GM12878 (cell line): ENCODE measurements at regions not wholly inside any gene's neighbourhood (a gene's known extent, or its start where the extent isn't known, plus 50 kb on each side); places are given as distances from the start of the nearest gene placed in this dataset.

Experiments used
- BHLHE40 ChIP-seq, 2 experiments: fragments of 450-650 bp in 1 of 2; IDR thresholded peaks; 2 replicates each; pipeline ENCODE4 v1.6.1; 2011 to 2017; ENCODE audit warnings: low read depth in 2 of 2, borderline replicate concordance in 1 of 2, improper control_type of control experiment in 1 of 2, low read length in 1 of 2, mild to moderate bottlenecking in 1 of 2
- EZH2 ChIP-seq: IDR thresholded peaks from 2 replicates; pipeline ENCODE4 v1.6.1; 2012; ENCODE audit warnings: low read depth, mild to moderate bottlenecking, control low read depth, inconsistent platforms, low read length, borderline replicate concordance; ENCODE audit not compliant: control insufficient read depth
- FOS ChIP-seq: IDR thresholded peaks from 3 replicates; pipeline ENCODE4 v1.6.1; 2011; ENCODE audit warnings: borderline replicate concordance; ENCODE audit not compliant: insufficient read length; ENCODE audit errors: extremely low read depth
- HDGF ChIP-seq: fragments of 450-650 bp; IDR thresholded peaks from 2 replicates; pipeline ENCODE4 v1.6.1; 2016; ENCODE audit warnings: antibody characterized with exemption
- KAT2A ChIP-seq: conservative IDR thresholded peaks from 2 replicates; pipeline ENCODE4 v1.6.1; 2011; ENCODE audit warnings: low read depth, low read length; ENCODE audit not compliant: control insufficient read depth
- RAD21 ChIP-seq: IDR thresholded peaks from 2 replicates; pipeline ENCODE4 v1.6.1; 2011; ENCODE audit warnings: mild to moderate bottlenecking, low read depth, low read length, moderate library complexity; ENCODE audit not compliant: insufficient read depth
- TF ChIP-seq, protein P1 (sequence below): IDR thresholded peaks from 2 replicates; pipeline ENCODE4 v1.6.1; 2011; ENCODE audit warnings: low read depth, low read length, improper control_type of control experiment, borderline replicate concordance
- TF ChIP-seq, protein P2 (sequence below): IDR thresholded peaks from 2 replicates; pipeline ENCODE4 v1.6.1; 2012; ENCODE audit warnings: improper control_type of control experiment, low read depth, low read length; ENCODE audit not compliant: insufficient replicate concordance
- TF ChIP-seq, protein P3 (sequence below), 3 experiments: IDR thresholded peaks in 2 of 3; conservative IDR thresholded peaks in 1 of 3; 2 replicates each; pipeline ENCODE4 v1.5.1; 2011; ENCODE audit warnings: low read depth in 3 of 3, low read length in 3 of 3, mild to moderate bottlenecking in 3 of 3, control low read depth in 2 of 3, moderate library complexity in 2 of 3, inconsistent platforms in 1 of 3, mixed read lengths in 1 of 3; ENCODE audit not compliant: control insufficient read depth in 2 of 3, insufficient read depth in 1 of 3; ENCODE audit errors: extremely low read depth in 1 of 3
- TF ChIP-seq, protein P4 (sequence below): IDR thresholded peaks from 2 replicates; pipeline ENCODE4 v1.6.1; 2011; ENCODE audit warnings: mild to moderate bottlenecking, low read depth, low read length, moderate library complexity; ENCODE audit not compliant: insufficient replicate concordance
- TF ChIP-seq, protein P5 (sequence below): IDR thresholded peaks from 2 replicates; pipeline ENCODE4 v1.6.1; 2012; ENCODE audit warnings: mild to moderate bottlenecking, low read depth, low read length

DNA sequence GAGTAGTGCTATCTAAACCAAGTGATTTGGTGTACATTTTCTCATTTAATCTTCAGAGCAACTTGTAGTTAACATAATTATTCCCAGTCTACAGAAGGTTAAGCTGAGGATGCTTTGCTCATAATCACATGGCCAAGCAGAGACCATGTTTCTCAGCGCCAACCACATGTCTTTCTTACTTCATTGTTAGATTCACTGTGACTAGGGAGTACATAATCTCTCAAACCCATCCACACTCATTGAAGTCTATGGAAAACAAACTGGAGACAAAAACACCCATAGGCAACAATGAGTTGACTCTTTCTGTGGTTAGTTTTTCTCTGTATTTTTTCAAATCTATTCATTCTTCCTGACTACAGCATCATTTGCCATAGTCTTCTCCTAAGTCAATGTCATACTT is 281.7 kb upstream of the PTGER4 start:
- TF ChIP-seq BHLHE40 (IDR thresholded peaks at IDR 0.05; ENCODE audit: borderline replicate concordance in 1 of 2, low read depth in 2 of 2, low read length in 1 of 2) (no peak), FOS (no peak), RAD21 (no peak), KAT2A (no peak), HDGF (no peak), EZH2 (no peak)
- TF ChIP-seq, protein P1, sequence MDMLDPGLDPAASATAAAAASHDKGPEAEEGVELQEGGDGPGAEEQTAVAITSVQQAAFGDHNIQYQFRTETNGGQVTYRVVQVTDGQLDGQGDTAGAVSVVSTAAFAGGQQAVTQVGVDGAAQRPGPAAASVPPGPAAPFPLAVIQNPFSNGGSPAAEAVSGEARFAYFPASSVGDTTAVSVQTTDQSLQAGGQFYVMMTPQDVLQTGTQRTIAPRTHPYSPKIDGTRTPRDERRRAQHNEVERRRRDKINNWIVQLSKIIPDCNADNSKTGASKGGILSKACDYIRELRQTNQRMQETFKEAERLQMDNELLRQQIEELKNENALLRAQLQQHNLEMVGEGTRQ = no peak
- TF ChIP-seq, protein P2, sequence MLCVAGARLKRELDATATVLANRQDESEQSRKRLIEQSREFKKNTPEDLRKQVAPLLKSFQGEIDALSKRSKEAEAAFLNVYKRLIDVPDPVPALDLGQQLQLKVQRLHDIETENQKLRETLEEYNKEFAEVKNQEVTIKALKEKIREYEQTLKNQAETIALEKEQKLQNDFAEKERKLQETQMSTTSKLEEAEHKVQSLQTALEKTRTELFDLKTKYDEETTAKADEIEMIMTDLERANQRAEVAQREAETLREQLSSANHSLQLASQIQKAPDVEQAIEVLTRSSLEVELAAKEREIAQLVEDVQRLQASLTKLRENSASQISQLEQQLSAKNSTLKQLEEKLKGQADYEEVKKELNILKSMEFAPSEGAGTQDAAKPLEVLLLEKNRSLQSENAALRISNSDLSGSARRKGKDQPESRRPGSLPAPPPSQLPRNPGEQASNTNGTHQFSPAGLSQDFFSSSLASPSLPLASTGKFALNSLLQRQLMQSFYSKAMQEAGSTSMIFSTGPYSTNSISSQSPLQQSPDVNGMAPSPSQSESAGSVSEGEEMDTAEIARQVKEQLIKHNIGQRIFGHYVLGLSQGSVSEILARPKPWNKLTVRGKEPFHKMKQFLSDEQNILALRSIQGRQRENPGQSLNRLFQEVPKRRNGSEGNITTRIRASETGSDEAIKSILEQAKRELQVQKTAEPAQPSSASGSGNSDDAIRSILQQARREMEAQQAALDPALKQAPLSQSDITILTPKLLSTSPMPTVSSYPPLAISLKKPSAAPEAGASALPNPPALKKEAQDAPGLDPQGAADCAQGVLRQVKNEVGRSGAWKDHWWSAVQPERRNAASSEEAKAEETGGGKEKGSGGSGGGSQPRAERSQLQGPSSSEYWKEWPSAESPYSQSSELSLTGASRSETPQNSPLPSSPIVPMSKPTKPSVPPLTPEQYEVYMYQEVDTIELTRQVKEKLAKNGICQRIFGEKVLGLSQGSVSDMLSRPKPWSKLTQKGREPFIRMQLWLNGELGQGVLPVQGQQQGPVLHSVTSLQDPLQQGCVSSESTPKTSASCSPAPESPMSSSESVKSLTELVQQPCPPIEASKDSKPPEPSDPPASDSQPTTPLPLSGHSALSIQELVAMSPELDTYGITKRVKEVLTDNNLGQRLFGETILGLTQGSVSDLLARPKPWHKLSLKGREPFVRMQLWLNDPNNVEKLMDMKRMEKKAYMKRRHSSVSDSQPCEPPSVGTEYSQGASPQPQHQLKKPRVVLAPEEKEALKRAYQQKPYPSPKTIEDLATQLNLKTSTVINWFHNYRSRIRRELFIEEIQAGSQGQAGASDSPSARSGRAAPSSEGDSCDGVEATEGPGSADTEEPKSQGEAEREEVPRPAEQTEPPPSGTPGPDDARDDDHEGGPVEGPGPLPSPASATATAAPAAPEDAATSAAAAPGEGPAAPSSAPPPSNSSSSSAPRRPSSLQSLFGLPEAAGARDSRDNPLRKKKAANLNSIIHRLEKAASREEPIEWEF = no peak
- TF ChIP-seq, protein P3, sequence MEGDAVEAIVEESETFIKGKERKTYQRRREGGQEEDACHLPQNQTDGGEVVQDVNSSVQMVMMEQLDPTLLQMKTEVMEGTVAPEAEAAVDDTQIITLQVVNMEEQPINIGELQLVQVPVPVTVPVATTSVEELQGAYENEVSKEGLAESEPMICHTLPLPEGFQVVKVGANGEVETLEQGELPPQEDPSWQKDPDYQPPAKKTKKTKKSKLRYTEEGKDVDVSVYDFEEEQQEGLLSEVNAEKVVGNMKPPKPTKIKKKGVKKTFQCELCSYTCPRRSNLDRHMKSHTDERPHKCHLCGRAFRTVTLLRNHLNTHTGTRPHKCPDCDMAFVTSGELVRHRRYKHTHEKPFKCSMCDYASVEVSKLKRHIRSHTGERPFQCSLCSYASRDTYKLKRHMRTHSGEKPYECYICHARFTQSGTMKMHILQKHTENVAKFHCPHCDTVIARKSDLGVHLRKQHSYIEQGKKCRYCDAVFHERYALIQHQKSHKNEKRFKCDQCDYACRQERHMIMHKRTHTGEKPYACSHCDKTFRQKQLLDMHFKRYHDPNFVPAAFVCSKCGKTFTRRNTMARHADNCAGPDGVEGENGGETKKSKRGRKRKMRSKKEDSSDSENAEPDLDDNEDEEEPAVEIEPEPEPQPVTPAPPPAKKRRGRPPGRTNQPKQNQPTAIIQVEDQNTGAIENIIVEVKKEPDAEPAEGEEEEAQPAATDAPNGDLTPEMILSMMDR (IDR thresholded peaks at IDR 0.05 in 2 of 3, conservative IDR thresholded peaks at IDR 0.05 in 1 of 3; ENCODE audit: control insufficient read depth in 2 of 3, extremely low read depth in 1 of 3, insufficient read depth in 1 of 3, low read depth in 3 of 3, low read length in 3 of 3) = no peak
- TF ChIP-seq, protein P4, sequence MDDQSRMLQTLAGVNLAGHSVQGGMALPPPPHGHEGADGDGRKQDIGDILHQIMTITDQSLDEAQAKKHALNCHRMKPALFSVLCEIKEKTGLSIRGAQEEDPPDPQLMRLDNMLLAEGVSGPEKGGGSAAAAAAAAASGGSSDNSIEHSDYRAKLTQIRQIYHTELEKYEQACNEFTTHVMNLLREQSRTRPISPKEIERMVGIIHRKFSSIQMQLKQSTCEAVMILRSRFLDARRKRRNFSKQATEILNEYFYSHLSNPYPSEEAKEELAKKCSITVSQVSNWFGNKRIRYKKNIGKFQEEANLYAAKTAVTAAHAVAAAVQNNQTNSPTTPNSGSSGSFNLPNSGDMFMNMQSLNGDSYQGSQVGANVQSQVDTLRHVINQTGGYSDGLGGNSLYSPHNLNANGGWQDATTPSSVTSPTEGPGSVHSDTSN = no peak
- TF ChIP-seq, protein P5, sequence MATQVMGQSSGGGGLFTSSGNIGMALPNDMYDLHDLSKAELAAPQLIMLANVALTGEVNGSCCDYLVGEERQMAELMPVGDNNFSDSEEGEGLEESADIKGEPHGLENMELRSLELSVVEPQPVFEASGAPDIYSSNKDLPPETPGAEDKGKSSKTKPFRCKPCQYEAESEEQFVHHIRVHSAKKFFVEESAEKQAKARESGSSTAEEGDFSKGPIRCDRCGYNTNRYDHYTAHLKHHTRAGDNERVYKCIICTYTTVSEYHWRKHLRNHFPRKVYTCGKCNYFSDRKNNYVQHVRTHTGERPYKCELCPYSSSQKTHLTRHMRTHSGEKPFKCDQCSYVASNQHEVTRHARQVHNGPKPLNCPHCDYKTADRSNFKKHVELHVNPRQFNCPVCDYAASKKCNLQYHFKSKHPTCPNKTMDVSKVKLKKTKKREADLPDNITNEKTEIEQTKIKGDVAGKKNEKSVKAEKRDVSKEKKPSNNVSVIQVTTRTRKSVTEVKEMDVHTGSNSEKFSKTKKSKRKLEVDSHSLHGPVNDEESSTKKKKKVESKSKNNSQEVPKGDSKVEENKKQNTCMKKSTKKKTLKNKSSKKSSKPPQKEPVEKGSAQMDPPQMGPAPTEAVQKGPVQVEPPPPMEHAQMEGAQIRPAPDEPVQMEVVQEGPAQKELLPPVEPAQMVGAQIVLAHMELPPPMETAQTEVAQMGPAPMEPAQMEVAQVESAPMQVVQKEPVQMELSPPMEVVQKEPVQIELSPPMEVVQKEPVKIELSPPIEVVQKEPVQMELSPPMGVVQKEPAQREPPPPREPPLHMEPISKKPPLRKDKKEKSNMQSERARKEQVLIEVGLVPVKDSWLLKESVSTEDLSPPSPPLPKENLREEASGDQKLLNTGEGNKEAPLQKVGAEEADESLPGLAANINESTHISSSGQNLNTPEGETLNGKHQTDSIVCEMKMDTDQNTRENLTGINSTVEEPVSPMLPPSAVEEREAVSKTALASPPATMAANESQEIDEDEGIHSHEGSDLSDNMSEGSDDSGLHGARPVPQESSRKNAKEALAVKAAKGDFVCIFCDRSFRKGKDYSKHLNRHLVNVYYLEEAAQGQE = no peak
